K562 (cell line): ENCODE measurements at regions not wholly inside any gene's neighbourhood (a gene's known extent, or its start where the extent isn't known, plus 50 kb on each side); places are given as distances from the start of the nearest gene placed in this dataset.

Experiments
- CHAMP1 ChIP-seq: fragments of 450-650 bp; IDR thresholded peaks from 2 replicates; pipeline ENCODE4 v1.6.1; 2016; ENCODE audit warnings: mild to moderate bottlenecking
- CTCF ChIP-seq, 3 experiments: IDR thresholded peaks in 2 of 3; conservative IDR thresholded peaks in 1 of 3; 2 replicates each; pipeline ENCODE4 v1.5.1; 2011 to 2012; ENCODE audit warnings: low read length in 3 of 3, mild to moderate bottlenecking in 3 of 3, control low read depth in 2 of 3, improper control_type of control experiment in 1 of 3, inconsistent platforms in 1 of 3, low read depth in 1 of 3, mixed read lengths in 1 of 3, moderate library complexity in 1 of 3; ENCODE audit not compliant: insufficient read depth in 2 of 3
- ETV6 ChIP-seq, 3 experiments: fragments of 150-350 bp in 1 of 3; sonication (generic) in 1 of 3; formaldehyde crosslinking in 1 of 3; IDR thresholded peaks; 2 replicates each; pipeline versions ENCODE4 v1.6.1 to v1.8.0; 2014 to 2022; ENCODE audit warnings: borderline replicate concordance in 2 of 3, low read depth in 2 of 3, antibody characterized with exemption in 1 of 3, low read length in 1 of 3, mild to moderate bottlenecking in 1 of 3, missing genetic modification reagents in 1 of 3
- FOS ChIP-seq: IDR thresholded peaks from 3 replicates; pipeline ENCODE4 v1.6.1; 2011; ENCODE audit not compliant: insufficient read length; ENCODE audit errors: extremely low read depth
- HDGF ChIP-seq: fragments of 450-650 bp; IDR thresholded peaks from 2 replicates; pipeline ENCODE4 v1.6.1; 2016
- IFI16 ChIP-seq: fragments of 250-450 bp; sonication (Bioruptor Pico); IDR thresholded peaks from 2 replicates; pipeline ENCODE4 v2.1.2; 2022; ENCODE audit warnings: mild to moderate bottlenecking, inconsistent platforms
- MCM2 ChIP-seq: fragments of 450-650 bp; IDR thresholded peaks from 2 replicates; pipeline ENCODE4 v1.6.1; 2017; ENCODE audit warnings: low read depth, mild to moderate bottlenecking
- NEUROD1 ChIP-seq: fragments of 150-350 bp; IDR thresholded peaks from 2 replicates; pipeline ENCODE4 v1.6.1; 2014; ENCODE audit warnings: borderline replicate concordance, low read length, low read depth; ENCODE audit not compliant: partially characterized antibody
- NR2F6 ChIP-seq: fragments of 450-650 bp; formaldehyde crosslinking; IDR thresholded peaks from 2 replicates; pipeline ENCODE4 v1.4.0; 2020; ENCODE audit warnings: mild to moderate bottlenecking
- SIX5 ChIP-seq, 2 experiments: IDR thresholded peaks; 2 replicates each; pipeline ENCODE4 v1.6.1; 2011; ENCODE audit warnings: low read length in 2 of 2, borderline replicate concordance in 1 of 2, low read depth in 1 of 2, mild to moderate bottlenecking in 1 of 2, moderate library complexity in 1 of 2; ENCODE audit not compliant: insufficient read depth in 1 of 2
- SP1 ChIP-seq: sonication (generic); formaldehyde crosslinking; IDR thresholded peaks from 2 replicates; pipeline ENCODE4 v1.8.1; 2022; ENCODE audit warnings: mild to moderate bottlenecking, missing genetic modification reagents
- ZNF24 ChIP-seq: fragments of 450-650 bp; IDR thresholded peaks from 2 replicates; pipeline ENCODE4 v1.6.1; 2016

GRCh38 chr5:112068593-112068992, 311.6 kb upstream of the NREP start:
- TF ChIP-seq MCM2, result no peak
- TF ChIP-seq SP1 (CRISPR knock-in tag), result no peak
- TF ChIP-seq NEUROD1, result no peak
- TF ChIP-seq ETV6 (IDR thresholded peaks at IDR 0.05; ENCODE audit: borderline replicate concordance in 1 of 2, low read depth in 2 of 2, low read length in 1 of 2), result no peak
- no peak for TF ChIP-seq ETV6 (CRISPR knock-in tag; IDR thresholded peaks at IDR 0.05; ENCODE audit: borderline replicate concordance)
- TF ChIP-seq HDGF, result no peak
- TF ChIP-seq IFI16, result no peak
- TF ChIP-seq ZNF24, result no peak
- no peak for TF ChIP-seq CTCF (IDR thresholded peaks at IDR 0.05 in 2 of 3, conservative IDR thresholded peaks at IDR 0.05 in 1 of 3; ENCODE audit: insufficient read depth in 2 of 3, low read depth in 1 of 3, low read length in 3 of 3)
- no peak for TF ChIP-seq NR2F6 (CRISPR knock-in tag)
- TF ChIP-seq FOS, result no peak
- no peak for TF ChIP-seq SIX5 (IDR thresholded peaks at IDR 0.05; ENCODE audit: borderline replicate concordance in 1 of 2, insufficient read depth in 1 of 2, low read depth in 1 of 2, low read length in 2 of 2)
- no peak for TF ChIP-seq CHAMP1
